SJSA1 (cell line): ENCODE measurements at regions not wholly inside any gene's neighbourhood (a gene's known extent, or its start where the extent isn't known, plus 50 kb on each side); places are given as distances from the start of the nearest gene placed in this dataset.

Experiments
- DNase-seq, 2 experiments: peaks; one replicate each; pipeline ENCODE4 v3.0.0-alpha.2; 2015 to 2020; ENCODE audit warnings: low spot score in 2 of 2, low read depth in 1 of 2
- H3K27ac ChIP-seq: fragments of 250-450 bp; sonication (Bioruptor Pico); 2 replicates; pipeline ENCODE4 v1.5.1; 2020; ENCODE audit warnings: mild to moderate bottlenecking, moderate library complexity
- H3K27me3 ChIP-seq: fragments of 250-450 bp; sonication (Bioruptor Pico); replicated peaks from 2 replicates; pipeline ENCODE4 v1.5.1; 2020; ENCODE audit warnings: mild to moderate bottlenecking, moderate library complexity
- H3K36me3 ChIP-seq: fragments of 250-450 bp; sonication (Bioruptor Pico); 2 replicates; pipeline ENCODE4 v1.5.1; 2020; ENCODE audit warnings: mild to moderate bottlenecking
- H3K4me1 ChIP-seq: fragments of 250-450 bp; sonication (Bioruptor Pico); replicated peaks from 2 replicates; pipeline ENCODE4 v1.6.1; 2021; ENCODE audit warnings: mild to moderate bottlenecking
- H3K4me3 ChIP-seq: fragments of 250-450 bp; sonication (Bioruptor Pico); 2 replicates; pipeline ENCODE4 v1.5.1; 2020; ENCODE audit warnings: mild to moderate bottlenecking
- H3K9me3 ChIP-seq: fragments of 250-450 bp; sonication (Bioruptor Pico); replicated peaks from 2 replicates; pipeline ENCODE4 v1.5.1; 2020; ENCODE audit warnings: mild to moderate bottlenecking

DNA sequence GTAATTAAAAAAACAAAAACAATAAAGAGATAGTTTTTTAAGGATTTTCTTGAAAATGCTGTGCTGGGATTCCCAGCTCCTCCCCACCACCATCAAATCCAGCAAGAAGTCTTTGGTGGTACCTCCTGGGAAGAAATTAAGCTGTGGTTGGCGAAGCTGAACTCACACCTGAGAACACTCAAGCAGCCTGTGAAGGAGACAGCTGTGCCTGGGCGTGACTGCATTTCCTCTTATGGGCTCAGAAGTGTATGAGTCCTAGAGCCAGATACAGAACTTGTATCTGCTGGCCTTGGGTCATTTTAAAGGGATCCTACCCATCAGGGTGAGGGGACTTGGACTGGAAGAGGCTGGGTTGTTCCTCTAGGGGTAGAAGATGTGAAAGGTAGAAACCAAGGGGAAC, 561.2 kb upstream of the SGCD start:
- no peak for DNase-seq
- Histone ChIP-seq H3K36me3 (no peaks in the 10 kb centered on the region), H3K9me3 (peaks cover 5% of the 10 kb centered on the region), H3K27ac (no peak overlapping the region), H3K27me3 (no peaks in the 10 kb centered on the region), H3K4me3 (no peak overlapping the region), H3K4me1 (no peaks in the 10 kb centered on the region)

- Histone ChIP-seq H3K27ac (no peak overlapping the region), H3K4me3 (no peak overlapping the region), H3K4me1 (no peaks in the 10 kb centered on the region), H3K27me3 (no peaks in the 10 kb centered on the region), H3K9me3 (peaks cover 10% of the 10 kb centered on the region), H3K36me3 (no peaks in the 10 kb centered on the region)
- no peak for DNase-seq
Observed at GRCh38 chr5:155767470-155767869, 559.5 kb upstream of the SGCD start.

- DNase-seq, result no peak
- Histone ChIP-seq H3K27ac (no peak overlapping the region), H3K36me3 (no peaks in the 10 kb centered on the region), H3K27me3 (no peaks in the 10 kb centered on the region), H3K4me3 (no peak overlapping the region), H3K4me1 (no peaks in the 10 kb centered on the region), H3K9me3 (peaks cover 10% of the 10 kb centered on the region)
Observed at GRCh38 chr5:155768332-155768731, 558.6 kb upstream of the SGCD start.

- H3K4me1 ChIP-seq, result no peaks in the 10 kb centered on the region
- H3K27me3 ChIP-seq, result no peaks in the 10 kb centered on the region
Observed at GRCh38 chr5:155772009-155772662, 554.8 kb upstream of the SGCD start.

DNA sequence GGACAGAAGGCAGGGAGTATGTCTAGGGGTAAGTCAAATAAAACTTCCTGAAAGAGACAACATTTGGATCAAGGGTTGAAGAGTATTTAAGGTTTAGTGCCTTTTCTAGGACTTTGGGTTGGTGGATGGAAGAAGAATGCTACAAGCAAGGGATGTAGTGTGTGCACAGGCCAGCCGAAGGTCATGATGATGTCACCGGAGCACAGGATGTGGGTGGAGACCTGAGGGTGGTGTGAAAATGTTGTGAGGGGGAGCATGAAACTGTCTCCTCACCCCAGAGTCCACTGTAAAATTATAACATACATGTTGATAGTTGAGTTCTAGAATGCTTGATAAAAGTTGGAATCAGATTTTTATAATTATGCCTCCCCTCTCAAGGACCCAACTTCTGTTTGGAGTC, 553.3 kb upstream of the SGCD start:
- no peak overlapping the region for H3K4me3 ChIP-seq
- no peak for DNase-seq
- no peaks in the 10 kb centered on the region for H3K36me3 ChIP-seq
- H3K9me3 ChIP-seq, result peaks cover 23% of the 10 kb centered on the region
- H3K27ac ChIP-seq, result no peak overlapping the region
- 0 out of 2 replicates have a peak, but pooled peaks cover 3% of the 10 kb centered on the region for H3K27me3 ChIP-seq
- no peaks in the 10 kb centered on the region for H3K4me1 ChIP-seq

More at GRCh38 chr5:155772009-155772662, 554.8 kb upstream of the SGCD start:
- DNase-seq, result no peak
- Histone ChIP-seq H3K27ac (no peak overlapping the region), H3K36me3 (no peaks in the 10 kb centered on the region), H3K9me3 (peaks cover 17% of the 10 kb centered on the region), H3K4me3 (no peak overlapping the region)

- no peak overlapping the region for H3K27ac ChIP-seq
- no peaks in the 10 kb centered on the region for H3K4me1 ChIP-seq
- no peak overlapping the region for H3K4me3 ChIP-seq
- H3K9me3 ChIP-seq, result peaks cover 10% of the 10 kb centered on the region
- DNase-seq, result no peak
- no peaks in the 10 kb centered on the region for H3K36me3 ChIP-seq
- 0 out of 2 replicates have a peak, but pooled peaks cover 3% of the 10 kb centered on the region for H3K27me3 ChIP-seq
Observed at GRCh38 chr5:155780260-155780659, 546.7 kb upstream of the SGCD start.

GRCh38 chr5:155783246-155783645, 543.7 kb upstream of the SGCD start:
- Histone ChIP-seq H3K36me3 (no peaks in the 10 kb centered on the region), H3K4me1 (no peaks in the 10 kb centered on the region), H3K27ac (no peak overlapping the region), H3K4me3 (no peak overlapping the region), H3K9me3 (peaks cover under 1% of the 10 kb centered on the region; the same call in 1 of the 2 replicates), H3K27me3 (no peaks in the 10 kb centered on the region)
- no peak for DNase-seq

DNA sequence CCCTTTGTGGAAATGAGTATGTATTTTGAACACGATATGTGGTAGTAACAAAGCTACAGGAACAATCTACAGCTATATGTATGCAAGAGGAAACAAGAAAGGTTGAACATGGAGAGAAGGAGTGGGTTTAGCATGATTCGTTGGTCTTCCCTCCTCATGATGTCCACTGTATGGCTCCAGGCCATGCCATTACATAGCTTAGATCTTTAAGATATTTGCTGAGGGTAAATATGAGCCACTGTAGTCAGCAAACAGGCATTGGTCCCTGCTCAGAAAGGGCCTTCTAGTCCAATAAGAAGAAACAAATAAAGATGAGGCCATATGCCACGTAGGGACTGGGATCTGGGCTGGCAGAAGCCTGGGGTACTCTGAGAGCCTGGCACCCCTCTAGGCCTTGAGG, 543.2 kb upstream of the SGCD start:
- Histone ChIP-seq H3K4me3 (no peak overlapping the region), H3K4me1 (no peaks in the 10 kb centered on the region), H3K27ac (no peak overlapping the region), H3K9me3 (no peaks in the 10 kb centered on the region; the same call in none of the 2 replicates), H3K36me3 (no peaks in the 10 kb centered on the region), H3K27me3 (no peaks in the 10 kb centered on the region)
- DNase-seq, result no peak

DNA sequence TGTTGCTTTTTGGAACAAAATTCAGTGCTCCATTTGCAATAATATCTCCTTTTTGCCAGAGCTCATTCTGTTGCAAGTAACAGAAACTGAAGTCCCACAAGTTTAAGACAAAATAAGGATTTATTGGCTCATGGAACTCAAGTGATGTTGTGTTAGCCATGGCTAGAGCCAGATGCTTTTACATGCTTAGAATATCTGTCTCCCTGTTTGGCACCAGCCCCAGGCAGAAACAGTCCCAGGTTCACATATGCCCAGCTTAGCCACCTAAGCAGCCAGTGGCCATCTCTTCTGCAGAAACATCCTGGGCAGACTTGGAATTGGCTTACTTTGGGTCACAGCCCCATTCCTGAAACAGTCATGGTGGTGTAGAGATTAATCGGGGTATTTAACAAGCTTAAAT, 540.9 kb upstream of the SGCD start:
- no peaks in the 10 kb centered on the region for H3K4me1 ChIP-seq
- H3K9me3 ChIP-seq, result no peaks in the 10 kb centered on the region; the same call in 1 of the 2 replicates
- DNase-seq, result no peak
- no peaks in the 10 kb centered on the region for H3K27me3 ChIP-seq
- no peak overlapping the region for H3K27ac ChIP-seq
- H3K4me3 ChIP-seq, result no peak overlapping the region
- no peaks in the 10 kb centered on the region for H3K36me3 ChIP-seq

DNA sequence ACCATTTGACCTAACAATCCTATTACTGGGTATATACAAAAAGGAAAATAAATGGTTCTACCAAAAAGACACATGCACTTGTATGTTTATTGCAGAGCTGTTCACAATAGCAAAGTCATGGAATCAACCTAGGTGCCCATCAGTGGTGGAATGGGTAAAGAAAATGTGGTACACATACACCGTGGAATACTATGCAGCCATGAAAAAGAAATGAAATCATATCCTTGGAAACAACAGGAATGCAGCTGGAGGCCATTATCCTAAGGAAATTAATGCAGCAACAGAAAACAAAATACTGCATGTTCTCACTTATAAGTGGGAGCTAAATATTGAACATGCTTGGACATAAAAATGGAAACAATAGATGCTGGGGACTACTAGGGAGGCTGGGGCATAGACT, 534.1 kb upstream of the SGCD start:
- no peak overlapping the region for H3K27ac ChIP-seq
- peaks cover 12% of the 10 kb centered on the region for H3K9me3 ChIP-seq
- H3K4me3 ChIP-seq, result no peak overlapping the region
- DNase-seq, result no peak
- H3K36me3 ChIP-seq, result no peaks in the 10 kb centered on the region
- H3K27me3 ChIP-seq, result no peaks in the 10 kb centered on the region
- H3K4me1 ChIP-seq, result no peaks in the 10 kb centered on the region

DNA sequence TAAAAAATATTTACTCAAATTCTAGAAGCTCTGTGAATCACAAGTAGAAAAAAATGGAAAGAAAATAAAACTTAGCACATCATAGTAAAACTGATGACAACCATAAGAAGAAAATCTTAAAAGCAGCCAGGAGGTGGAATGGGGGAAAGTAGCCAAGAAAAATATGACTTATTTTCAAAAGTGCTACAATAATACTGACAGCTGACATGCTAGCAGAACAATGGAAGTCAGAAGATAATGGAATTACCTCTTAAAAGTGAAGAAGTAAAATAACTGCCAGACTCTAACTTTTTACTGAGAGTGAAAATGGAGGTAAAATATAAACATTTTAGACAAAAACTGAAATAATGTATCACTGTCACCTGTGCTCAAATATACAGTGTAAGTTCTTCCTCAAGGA, 532.2 kb upstream of the SGCD start:
- Histone ChIP-seq H3K4me1 (no peaks in the 10 kb centered on the region), H3K9me3 (peaks cover 13% of the 10 kb centered on the region), H3K4me3 (no peak overlapping the region), H3K27me3 (no peaks in the 10 kb centered on the region), H3K27ac (no peak overlapping the region), H3K36me3 (no peaks in the 10 kb centered on the region)
- DNase-seq, result no peak

DNA sequence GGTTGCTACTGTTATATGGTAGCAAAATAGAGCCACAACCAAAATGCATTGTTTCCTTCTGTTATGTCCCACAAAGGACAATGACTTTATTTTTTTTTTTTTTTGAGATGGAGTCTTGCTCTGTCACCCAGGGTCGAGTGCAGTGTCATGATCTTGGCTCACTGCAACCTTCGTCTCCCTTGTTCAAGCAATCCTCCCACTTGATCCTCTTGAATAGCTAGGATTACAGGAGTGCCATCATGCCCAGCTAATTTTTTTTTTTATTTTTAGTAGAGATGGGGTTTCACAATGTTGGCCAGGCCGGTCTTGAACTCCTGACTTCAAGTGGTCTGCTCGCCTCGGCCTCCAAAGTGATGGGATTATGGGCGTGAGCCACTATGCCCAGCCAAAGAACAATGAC, 527.7 kb upstream of the SGCD start:
- DNase-seq, result no peak
- no peak overlapping the region for H3K4me3 ChIP-seq
- H3K27ac ChIP-seq, result no peak overlapping the region
- H3K9me3 ChIP-seq, result peaks cover 21% of the 10 kb centered on the region
- H3K27me3 ChIP-seq, result no peaks in the 10 kb centered on the region
- no peaks in the 10 kb centered on the region for H3K36me3 ChIP-seq
- no peaks in the 10 kb centered on the region for H3K4me1 ChIP-seq

GRCh38 chr5:155807884-155808576, 518.9 kb upstream of the SGCD start:
- no peaks in the 10 kb centered on the region for H3K4me1 ChIP-seq
- no peak overlapping the region for H3K27ac ChIP-seq
- no peaks in the 10 kb centered on the region for H3K27me3 ChIP-seq
- peaks cover 2% of the 10 kb centered on the region for H3K9me3 ChIP-seq
- H3K4me3 ChIP-seq, result no peak overlapping the region
- DNase-seq, result no peak
- H3K36me3 ChIP-seq, result no peaks in the 10 kb centered on the region

GRCh38 chr5:155815248-155815647, 511.7 kb upstream of the SGCD start:
- Histone ChIP-seq H3K27ac (no peak overlapping the region), H3K4me3 (no peak overlapping the region), H3K27me3 (no peaks in the 10 kb centered on the region), H3K4me1 (no peaks in the 10 kb centered on the region), H3K9me3 (0 out of 2 replicates have a peak, but pooled peaks cover 2% of the 10 kb centered on the region), H3K36me3 (no peaks in the 10 kb centered on the region)
- no peak for DNase-seq
